ENCODE measurements at regions not wholly inside any gene's neighbourhood (a gene's known extent, or its start where the extent isn't known, plus 50 kb on each side); places are given as distances from the start of the nearest gene placed in this dataset.

DNA sequence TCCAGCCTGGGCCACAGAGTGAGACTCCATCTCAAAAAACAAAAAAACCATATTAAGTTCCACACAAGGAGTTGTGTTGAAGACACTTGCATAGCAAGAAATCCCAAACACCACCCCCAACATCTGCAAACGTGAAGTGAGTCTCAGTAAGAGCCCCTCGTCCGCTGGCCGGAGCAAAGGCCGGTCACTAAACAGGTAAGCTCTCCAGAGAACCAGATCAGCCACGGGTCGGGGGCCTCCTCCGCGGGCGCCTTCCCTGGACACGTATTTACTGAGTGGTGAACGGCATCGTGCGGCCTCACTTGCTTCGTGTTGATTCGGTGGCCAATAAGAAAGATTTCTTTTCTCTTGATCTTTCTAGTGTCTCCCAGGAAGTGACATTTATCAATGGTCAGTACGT is 93.6 kb downstream of the MRPL36 start:
- TF ChIP-seq, protein P1, sequence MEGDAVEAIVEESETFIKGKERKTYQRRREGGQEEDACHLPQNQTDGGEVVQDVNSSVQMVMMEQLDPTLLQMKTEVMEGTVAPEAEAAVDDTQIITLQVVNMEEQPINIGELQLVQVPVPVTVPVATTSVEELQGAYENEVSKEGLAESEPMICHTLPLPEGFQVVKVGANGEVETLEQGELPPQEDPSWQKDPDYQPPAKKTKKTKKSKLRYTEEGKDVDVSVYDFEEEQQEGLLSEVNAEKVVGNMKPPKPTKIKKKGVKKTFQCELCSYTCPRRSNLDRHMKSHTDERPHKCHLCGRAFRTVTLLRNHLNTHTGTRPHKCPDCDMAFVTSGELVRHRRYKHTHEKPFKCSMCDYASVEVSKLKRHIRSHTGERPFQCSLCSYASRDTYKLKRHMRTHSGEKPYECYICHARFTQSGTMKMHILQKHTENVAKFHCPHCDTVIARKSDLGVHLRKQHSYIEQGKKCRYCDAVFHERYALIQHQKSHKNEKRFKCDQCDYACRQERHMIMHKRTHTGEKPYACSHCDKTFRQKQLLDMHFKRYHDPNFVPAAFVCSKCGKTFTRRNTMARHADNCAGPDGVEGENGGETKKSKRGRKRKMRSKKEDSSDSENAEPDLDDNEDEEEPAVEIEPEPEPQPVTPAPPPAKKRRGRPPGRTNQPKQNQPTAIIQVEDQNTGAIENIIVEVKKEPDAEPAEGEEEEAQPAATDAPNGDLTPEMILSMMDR (IDR thresholded peaks at IDR 0.05) = no peak
- Histone ChIP-seq H3K27me3 (ENCODE audit: control insufficient read depth in 2 of 2, insufficient read depth in 2 of 2, low read length in 2 of 2) (peaks cover 2 to 13% of the 10 kb centered on the region in 2 donors), H2AFZ (ENCODE audit: insufficient read depth, low read depth, low read length, poor library complexity, severe bottlenecking) (no peak overlapping the region), H3K4me3 (replicated peaks in 1 of 3; ENCODE audit: low read depth in 2 of 3, low read length in 3 of 3) (no peak overlapping the region), H3K9ac (ENCODE audit: insufficient read depth, low read length, poor library complexity, severe bottlenecking) (no peak overlapping the region), H3K27ac (ENCODE audit: low read depth in 1 of 2, low read length in 2 of 2) (no peak overlapping the region), H3K79me2 (ENCODE audit: insufficient read depth, low read length) (no peaks in the 10 kb centered on the region), H4K20me1 (ENCODE audit: insufficient read depth, low read length) (no peaks in the 10 kb centered on the region), H3K4me1 (ENCODE audit: control insufficient read depth in 1 of 2, insufficient read depth in 2 of 2, low read length in 2 of 2) (no peaks in the 10 kb centered on the region), H3K9me3 (replicated peaks in 1 of 2; ENCODE audit: control insufficient read depth in 1 of 2, insufficient read depth in 1 of 2, low read length in 2 of 2) (no peaks in the 10 kb centered on the region), H3K4me2 (replicated peaks; ENCODE audit: extremely low read depth, low read length, poor library complexity, severe bottlenecking) (no peak overlapping the region), H3K36me3 (replicated peaks in 1 of 2; ENCODE audit: control insufficient read depth in 1 of 2, insufficient read depth in 2 of 2, low read length in 2 of 2) (no peaks in the 10 kb centered on the region)
- H3K4me1 Mint-ChIP-seq = no peaks in the 10 kb centered on the region
- peaks cover 0 to 14% (median 6%) of the 10 kb centered on the region in 7 donors for H3K9me3 Mint-ChIP-seq
- intact Hi-C loops (cut with micrococcal nuclease) = no loop called here
- WGBS (ENCODE audit: insufficient coverage) = 98% methylated on average over 15 of the region's 17 CpGs
- no peaks in the 10 kb centered on the region for H3K36me3 Mint-ChIP-seq
- peaks cover 16 to 26% (median 19%) of the 10 kb centered on the region in 3 donors for H3K27me3 Mint-ChIP-seq (ENCODE audit: low read depth in 3 of 3)
- no peak overlapping the region for H3K27ac Mint-ChIP-seq
- DNase-seq = no peak
- no peak overlapping the region for H3K4me3 Mint-ChIP-seq

GRCh38 chr5:1704676-1705075 is 95.0 kb downstream of the MRPL36 start:
- Mint-ChIP-seq H3K9me3 (peaks cover 0 to 10% (median 4%) of the 10 kb centered on the region in 7 donors), H3K36me3 (no peaks in the 10 kb centered on the region)
- 86% methylated on average over 7 of the region's 7 CpGs for WGBS (ENCODE audit: insufficient coverage)

More at GRCh38 chr5:1704676-1705075, 95.0 kb downstream of the MRPL36 start:
- no peak overlapping the region for H3K4me3 ChIP-seq (replicated peaks in 1 of 3; ENCODE audit: low read depth in 2 of 3, low read length in 3 of 3)
- no peaks in the 10 kb centered on the region for H3K36me3 ChIP-seq (replicated peaks in 1 of 2; ENCODE audit: control insufficient read depth in 1 of 2, insufficient read depth in 2 of 2, low read length in 2 of 2)
- no peaks in the 10 kb centered on the region for H3K79me2 ChIP-seq (ENCODE audit: insufficient read depth, low read length)
- Mint-ChIP-seq H3K27ac (no peak overlapping the region), H3K27me3 (ENCODE audit: low read depth in 3 of 3) (peaks cover 13 to 19% (median 18%) of the 10 kb centered on the region in 3 donors), H3K4me1 (no peaks in the 10 kb centered on the region), H3K4me3 (no peak overlapping the region)
- H3K4me1 ChIP-seq (ENCODE audit: control insufficient read depth in 1 of 2, insufficient read depth in 2 of 2, low read length in 2 of 2) = no peaks in the 10 kb centered on the region
- H3K9me3 ChIP-seq (replicated peaks in 1 of 2; ENCODE audit: control insufficient read depth in 1 of 2, insufficient read depth in 1 of 2, low read length in 2 of 2) = no peaks in the 10 kb centered on the region
- TF ChIP-seq, protein P1 (IDR thresholded peaks at IDR 0.05) = no peak
- H3K4me2 ChIP-seq (replicated peaks; ENCODE audit: extremely low read depth, low read length, poor library complexity, severe bottlenecking) = no peak overlapping the region
- intact Hi-C loops (cut with micrococcal nuclease) = no loop called here
- no peak overlapping the region for H2AFZ ChIP-seq (ENCODE audit: insufficient read depth, low read depth, low read length, poor library complexity, severe bottlenecking)
- no peak overlapping the region for H3K9ac ChIP-seq (ENCODE audit: insufficient read depth, low read length, poor library complexity, severe bottlenecking)
- H3K27ac ChIP-seq (ENCODE audit: low read depth in 1 of 2, low read length in 2 of 2) = no peak overlapping the region
- DNase-seq = no peak
- H3K27me3 ChIP-seq (ENCODE audit: control insufficient read depth in 2 of 2, insufficient read depth in 2 of 2, low read length in 2 of 2) = peaks cover 2 to 13% of the 10 kb centered on the region in 2 donors
- no peaks in the 10 kb centered on the region for H4K20me1 ChIP-seq (ENCODE audit: insufficient read depth, low read length)

Measured in CD14-positive monocyte (primary cell).